COLO668 (cell line): ENCODE measurements at regions not wholly inside any gene's neighbourhood (a gene's known extent, or its start where the extent isn't known, plus 50 kb on each side); places are given as distances from the start of the nearest gene placed in this dataset.

Experiments
- DNase-seq: peaks from one replicate; lab custom pipeline; 2025; ENCODE audit not compliant: unreplicated experiment; lab: John Stamatoyannopoulos, UW

GRCh38 chr6:40973304-40973703 is 65.7 kb downstream of the UNC5CL start:
- DNase-seq: no peak

GRCh38 chr6:40972814-40973213 is 66.2 kb downstream of the UNC5CL start:
- DNase-seq: no peak

GRCh38 chr6:40972190-40972589 is 66.8 kb downstream of the UNC5CL start:
- DNase-seq: no peak

- DNase-seq: no peak
Observed at GRCh38 chr6:40968620-40969164, 70.3 kb downstream of the UNC5CL start.

GRCh38 chr6:40966860-40967259 is 72.2 kb downstream of the UNC5CL start:
- DNase-seq: no peak

GRCh38 chr6:40965046-40965445 is 74.0 kb downstream of the UNC5CL start:
- DNase-seq: no peak

GRCh38 chr6:40963019-40963418 is 76.0 kb downstream of the UNC5CL start:
- no peak for DNase-seq

- peak; percentile 32 for DNase-seq
Observed at GRCh38 chr6:40962241-40962640, 76.8 kb downstream of the UNC5CL start.

GRCh38 chr6:40961831-40962230 is 77.2 kb downstream of the UNC5CL start:
- no peak for DNase-seq

GRCh38 chr6:40960742-40961430 is 78.1 kb downstream of the UNC5CL start:
- DNase-seq: peak; percentile 37

- DNase-seq: no peak
Observed at GRCh38 chr6:40959781-40960327, 79.2 kb downstream of the UNC5CL start.

- no peak for DNase-seq
Observed at GRCh38 chr6:40958738-40959137, 80.3 kb downstream of the UNC5CL start.

GRCh38 chr6:40957616-40958492 is 81.2 kb downstream of the UNC5CL start:
- DNase-seq: peak; percentile 5

- DNase-seq: no peak
Observed at GRCh38 chr6:40956936-40957335, 82.1 kb downstream of the UNC5CL start.

GRCh38 chr6:40955178-40955545 is 83.9 kb downstream of the UNC5CL start:
- no peak for DNase-seq

- no peak for DNase-seq
Observed at GRCh38 chr6:40954446-40955177, 84.4 kb downstream of the UNC5CL start.

GRCh38 chr6:40953486-40953885 is 85.5 kb downstream of the UNC5CL start:
- no peak for DNase-seq

- DNase-seq: no peak
Observed at GRCh38 chr6:40950986-40951698, 87.9 kb downstream of the UNC5CL start.

- DNase-seq: no peak
Observed at GRCh38 chr6:40948570-40948969, 90.5 kb downstream of the UNC5CL start.

- DNase-seq: no peak
Observed at GRCh38 chr6:40947876-40948526, 91.0 kb downstream of the UNC5CL start.
